ENCODE measurements at regions not wholly inside any gene's neighbourhood (a gene's known extent, or its start where the extent isn't known, plus 50 kb on each side); places are given as distances from the start of the nearest gene placed in this dataset.

- TF ChIP-seq POLR2A (IDR thresholded peaks at IDR 0.05; ENCODE audit: low read depth, low read length) (no peak), POLR2AphosphoS5 (IDR thresholded peaks at IDR 0.05; ENCODE audit: low read depth, low read length) (no peak)
These were observed 60.8 kb upstream of the ZBED5 start for GRCh38 chr11:10918698-10919097.
